Breast epithelium (tissue), 3 donors: ENCODE measurements at regions not wholly inside any gene's neighbourhood (a gene's known extent, or its start where the extent isn't known, plus 50 kb on each side); places are given as distances from the start of the nearest gene placed in this dataset.

ENCODE experiments used
- CTCF ChIP-seq, 3 donors: fragments of 450-650 bp; IDR thresholded peaks; one replicate each; pipeline ENCODE4 v1.5.1; 2016 to 2017; ENCODE audit warnings: antibody characterized with exemption in 3 of 3, mild to moderate bottlenecking in 3 of 3, moderate library complexity in 3 of 3
- POLR2A ChIP-seq: fragments of 450-650 bp; IDR thresholded peaks from one replicate; pipeline ENCODE4 v1.6.1; 2016; ENCODE audit warnings: antibody characterized with exemption, mild to moderate bottlenecking, moderate library complexity

DNA sequence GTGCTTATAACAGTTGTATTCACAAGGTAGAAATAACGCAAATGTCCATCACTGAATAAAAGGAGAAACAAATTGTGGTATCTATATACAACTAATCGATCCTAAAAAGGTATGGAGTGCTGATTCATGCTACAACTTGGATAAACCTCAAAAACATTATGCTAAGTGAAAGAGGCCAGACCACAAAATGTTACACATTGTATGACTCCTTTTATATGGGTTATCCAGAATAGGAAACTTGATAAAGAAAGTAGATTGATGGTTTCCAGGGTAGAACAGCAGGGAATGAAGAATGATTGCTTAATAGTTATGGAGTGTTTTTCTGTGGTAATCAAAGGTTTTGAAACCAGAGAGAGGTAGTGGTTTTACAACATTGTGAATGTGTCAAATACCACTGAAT is 432.2 kb upstream of the TRIB2 start:
- TF ChIP-seq CTCF (IDR thresholded peaks at IDR 0.05) (no peak), POLR2A (no peak)
